IMR-90 (cell line): ENCODE measurements at regions not wholly inside any gene's neighbourhood (a gene's known extent, or its start where the extent isn't known, plus 50 kb on each side); places are given as distances from the start of the nearest gene placed in this dataset.

ENCODE experiments used
- ATAC-seq: fragments of 200-7000 bp; cut with Tn5 transposase; 2 replicates; pipeline ENCODE4 v1.9.1; 2020; ENCODE audit warnings: low read depth, mild to moderate bottlenecking, moderate library complexity
- BruUV-seq: library from RNA; stranded (reverse); fragments of 400-500 nt; replicated peaks from 2 replicates; lab custom pipeline; 2021; lab: Mats Ljungman, UMichigan
- CTCF ChIA-PET: fragments of 300-600 bp; formaldehyde crosslinking; extraction: SDS; loops from one replicate; lab custom pipeline; 2021; ENCODE audit warnings: antibody characterized with exemption; lab: Yijun Ruan, JAX
- POLR2A ChIA-PET: fragments of 300-600 bp; sonication (Branson Sonifier 250); formaldehyde crosslinking; loops from one replicate; lab custom pipeline; 2022; ENCODE audit warnings: antibody characterized with exemption; ENCODE audit not compliant: unreplicated experiment; lab: Charles Lee
- DNase-seq: peaks from one replicate; pipeline ENCODE4 v3.0.0; 2013
- H2AFZ ChIP-seq: replicated peaks from 2 replicates; pipeline ENCODE3; 2013; ENCODE audit warnings: low read length, mild to moderate bottlenecking; ENCODE audit not compliant: poor library complexity
- H2AK5ac ChIP-seq: 2 replicates; pipeline ENCODE4 v1.6.1; 2013; ENCODE audit warnings: low read depth, low read length, inconsistent platforms
- H2AK9ac ChIP-seq: replicated peaks from 2 replicates; pipeline ENCODE3; 2013; ENCODE audit warnings: mild to moderate bottlenecking, low read depth, low read length, moderate library complexity; ENCODE audit not compliant: poor library complexity
- H2BK120ac ChIP-seq: 2 replicates; pipeline ENCODE4 v1.6.1; 2013; ENCODE audit warnings: low read depth, low read length, inconsistent platforms
- H2BK15ac ChIP-seq: 3 replicates; pipeline ENCODE4 v1.6.1; 2013; ENCODE audit warnings: low read depth, low read length, inconsistent platforms
- H2BK20ac ChIP-seq: 2 replicates; pipeline ENCODE4 v1.6.1; 2013; ENCODE audit warnings: low read depth, mild to moderate bottlenecking, inconsistent platforms, low read length, moderate library complexity
- H2BK5ac ChIP-seq: 2 replicates; pipeline ENCODE4 v1.6.1; 2013; ENCODE audit warnings: mild to moderate bottlenecking, low read depth, low read length, inconsistent platforms; ENCODE audit not compliant: poor library complexity, severe bottlenecking
- H3K14ac ChIP-seq: replicated peaks from 2 replicates; pipeline ENCODE4 v1.6.1; 2013; ENCODE audit warnings: low read depth, low read length, inconsistent platforms
- H3K18ac ChIP-seq: 2 replicates; pipeline ENCODE4 v1.6.1; 2013; ENCODE audit warnings: low read depth, low read length, control low read depth
- H3K23ac ChIP-seq: 2 replicates; pipeline ENCODE4 v1.6.1; 2013; ENCODE audit warnings: low read depth, low read length, inconsistent platforms
- H3K27ac ChIP-seq: 2 replicates; pipeline ENCODE4 v1.5.1; 2013; ENCODE audit warnings: mild to moderate bottlenecking, control low read depth, low read length; ENCODE audit not compliant: insufficient read depth
- H3K27me3 ChIP-seq: 2 replicates; pipeline ENCODE4 v1.6.1; 2013; ENCODE audit warnings: low read length; ENCODE audit not compliant: control insufficient read depth, insufficient read depth
- H3K36me3 ChIP-seq: 2 replicates; pipeline ENCODE4 v1.6.1; 2013; ENCODE audit warnings: low read length, mixed read lengths; ENCODE audit not compliant: control insufficient read depth, insufficient read depth
- H3K4ac ChIP-seq: 2 replicates; pipeline ENCODE4 v1.6.1; 2013; ENCODE audit warnings: low read depth, low read length, inconsistent platforms
- H3K4me1 ChIP-seq: 2 replicates; pipeline ENCODE4 v1.6.1; 2013; ENCODE audit warnings: low read length, mixed read lengths; ENCODE audit not compliant: control insufficient read depth, insufficient read depth
- H3K4me2 ChIP-seq: 2 replicates; pipeline ENCODE4 v1.6.1; 2013; ENCODE audit warnings: low read depth, mild to moderate bottlenecking, control low read depth, low read length, moderate library complexity
- H3K4me3 ChIP-seq: 2 replicates; pipeline ENCODE4 v1.5.1; 2013; ENCODE audit warnings: low read depth, mild to moderate bottlenecking, control low read depth, low read length, moderate library complexity; ENCODE audit not compliant: insufficient read depth
- H3K56ac ChIP-seq: 2 replicates; pipeline ENCODE4 v1.6.1; 2013; ENCODE audit warnings: low read length, inconsistent platforms; ENCODE audit not compliant: insufficient read depth; ENCODE audit errors: extremely low read depth
- H3K79me1 ChIP-seq, 2 experiments: 2 replicates each; pipeline ENCODE4 v1.6.1; 2013; ENCODE audit warnings: low read length in 2 of 2, inconsistent platforms in 1 of 2, low read depth in 1 of 2
- H3K9ac ChIP-seq: 2 replicates; pipeline ENCODE4 v1.6.1; 2013; ENCODE audit warnings: low read depth, low read length, control low read depth
- H3K9me1 ChIP-seq: 2 replicates; pipeline ENCODE4 v1.6.1; 2013; ENCODE audit warnings: low read length, inconsistent platforms; ENCODE audit not compliant: insufficient read depth
- H3K9me3 ChIP-seq: 2 replicates; pipeline ENCODE4 v1.6.1; 2013; ENCODE audit warnings: low read length; ENCODE audit not compliant: control insufficient read depth, insufficient read depth
- H4K20me1 ChIP-seq: 2 replicates; pipeline ENCODE4 v1.6.1; 2013; ENCODE audit warnings: low read length, inconsistent platforms; ENCODE audit not compliant: insufficient read depth
- H4K5ac ChIP-seq: 2 replicates; pipeline ENCODE4 v1.6.1; 2013; ENCODE audit warnings: mild to moderate bottlenecking, low read depth, low read length, control low read depth
- H4K8ac ChIP-seq, 2 experiments: 2 replicates each; pipeline ENCODE4 v1.6.1; 2013; ENCODE audit warnings: low read depth in 2 of 2, low read length in 2 of 2, control low read depth in 1 of 2, inconsistent platforms in 1 of 2
- H4K91ac ChIP-seq: 2 replicates; pipeline ENCODE4 v1.6.1; 2013; ENCODE audit warnings: low read depth, low read length, inconsistent platforms; ENCODE audit not compliant: insufficient read depth
- CHD1 ChIP-seq: IDR thresholded peaks from 2 replicates; pipeline ENCODE4 v1.6.1; 2012; ENCODE audit warnings: low read depth, low read length, improper control_type of control experiment
- FOS ChIP-seq: fragments of 150-350 bp; IDR thresholded peaks from 2 replicates; pipeline ENCODE4 v1.6.1; 2016; ENCODE audit warnings: low read depth, low read length
- MAFK ChIP-seq: IDR thresholded peaks from 2 replicates; pipeline ENCODE4 v1.6.1; 2012; ENCODE audit warnings: low read depth, low read length, improper control_type of control experiment
- RCOR1 ChIP-seq: IDR thresholded peaks from 2 replicates; pipeline ENCODE4 v1.6.1; 2012; ENCODE audit warnings: mild to moderate bottlenecking, low read length, improper control_type of control experiment; ENCODE audit not compliant: insufficient replicate concordance
- SMC3 ChIP-seq: fragments of 150-350 bp; IDR thresholded peaks from 2 replicates; pipeline ENCODE4 v1.6.1; 2016; ENCODE audit warnings: low read depth, mild to moderate bottlenecking, antibody characterized with exemption, low read length, moderate library complexity
- WGBS, 2 experiments: methylation state at CpG; one replicate each; pipeline versions ENCODE4 v1.1.5 to v1.1.7; 2013; ENCODE audit warnings: missing lambda C conversion rate in 2 of 2; ENCODE audit not compliant: insufficient read length in 1 of 2; ENCODE audit errors: extremely low coverage in 2 of 2; 5-methylcytosine and 5-hydroxymethylcytosine counted together
- dilution Hi-C: fragments of 300-500 bp; cut with HindIII; formaldehyde crosslinking; loops from one replicate; pipeline ENCODE4 v1.14.3; 2018; ENCODE audit warnings: low sequenced_read_pairs; ENCODE audit not compliant: unreplicated experiment
- in situ Hi-C: fragments of 300-500 bp; cut with MboI; formaldehyde crosslinking; loops from 3 replicates; pipeline ENCODE4 v1.14.3; 2019; ENCODE audit warnings: low sequenced_read_pairs, inconsistent platforms, mixed read lengths
- intact Hi-C: fragments of 100-400 bp; cut with micrococcal nuclease; formaldehyde crosslinking; loops from 2 replicates; pipeline ENCODE4 v1.10.0; 2022
- TF ChIP-seq, protein P1 (sequence below): fragments of 150-350 bp; IDR thresholded peaks from 2 replicates; pipeline ENCODE4 v1.6.1; 2017; ENCODE audit warnings: mild to moderate bottlenecking, antibody characterized with exemption, low read length, low read depth

DNA sequence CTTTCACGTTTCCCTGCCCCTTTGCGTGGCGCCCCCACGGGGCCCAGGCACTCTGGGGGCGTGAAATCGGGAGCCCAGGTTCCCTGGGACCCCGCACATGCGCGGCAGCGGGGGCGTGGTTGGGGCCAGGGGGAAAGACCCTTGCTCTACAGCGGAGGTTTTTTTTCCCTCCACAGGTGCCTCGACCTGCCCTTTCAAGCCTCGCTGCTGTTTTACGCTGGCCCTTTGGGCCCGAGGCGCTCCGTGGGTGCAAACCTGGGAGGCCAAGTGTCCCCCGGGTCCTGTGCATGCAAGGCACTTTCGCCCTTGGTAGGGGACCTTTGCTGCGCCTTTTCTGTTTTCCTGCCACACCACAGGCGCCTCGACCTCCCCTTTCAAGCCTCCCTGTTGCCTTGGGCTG, 329.8 kb downstream of the ALG10 start:
- dilution Hi-C loops (no loop called here), intact Hi-C loops (no loop called here), in situ Hi-C loops (no loop called here)
- Histone ChIP-seq H4K5ac (no peak overlapping the region), H2AK5ac (no peak overlapping the region), H4K20me1 (no peaks in the 10 kb centered on the region), H3K4ac (no peak overlapping the region), H2BK20ac (no peak overlapping the region), H3K18ac (no peak overlapping the region), H3K9me3 (peaks cover 25% of the 10 kb centered on the region; the same call in 1 of the 2 replicates), H3K4me2 (no peak overlapping the region), H2BK15ac (no peak overlapping the region), H3K9ac (no peak overlapping the region), H4K8ac (no peak overlapping the region), H2AK9ac (no peak overlapping the region), H3K4me1 (no peaks in the 10 kb centered on the region), H3K79me1 (no peaks in the 10 kb centered on the region), H2BK120ac (no peak overlapping the region), H3K9me1 (no peaks in the 10 kb centered on the region), H3K56ac (no peak overlapping the region), H3K23ac (no peak overlapping the region), H3K4me3 (no peak overlapping the region), H3K27me3 (no peaks in the 10 kb centered on the region), H3K36me3 (no peaks in the 10 kb centered on the region), H3K14ac (no peak overlapping the region), H3K27ac (no peak overlapping the region), H2BK5ac (no peak overlapping the region), H4K91ac (no peak overlapping the region), H2AFZ (no peak overlapping the region)
- POLR2A ChIA-PET = no interaction called here
- no peak for TF ChIP-seq FOS
- no peak for TF ChIP-seq MAFK
- TF ChIP-seq RCOR1 = no peak
- TF ChIP-seq CHD1 = no peak
- TF ChIP-seq SMC3 = no peak
- TF ChIP-seq, protein P1, sequence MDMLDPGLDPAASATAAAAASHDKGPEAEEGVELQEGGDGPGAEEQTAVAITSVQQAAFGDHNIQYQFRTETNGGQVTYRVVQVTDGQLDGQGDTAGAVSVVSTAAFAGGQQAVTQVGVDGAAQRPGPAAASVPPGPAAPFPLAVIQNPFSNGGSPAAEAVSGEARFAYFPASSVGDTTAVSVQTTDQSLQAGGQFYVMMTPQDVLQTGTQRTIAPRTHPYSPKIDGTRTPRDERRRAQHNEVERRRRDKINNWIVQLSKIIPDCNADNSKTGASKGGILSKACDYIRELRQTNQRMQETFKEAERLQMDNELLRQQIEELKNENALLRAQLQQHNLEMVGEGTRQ = no peak
- DNase-seq = no peak
- ATAC-seq = no peak
- 48% methylated on average over 11 of the region's 23 CpGs; no CpG with 5 or more reads in 1 of the 2 experiments for WGBS, 2 experiments
- CTCF ChIA-PET = no interaction called here
- BruUV-seq = no TSS peak
